NB4 (cell line): ENCODE measurements at regions not wholly inside any gene's neighbourhood (a gene's known extent, or its start where the extent isn't known, plus 50 kb on each side); places are given as distances from the start of the nearest gene placed in this dataset.

ENCODE experiments used
- CTCF ChIP-seq: IDR thresholded peaks from one replicate; pipeline ENCODE4 v1.5.1; 2012; ENCODE audit warnings: low read depth, low read length
- POLR2A ChIP-seq: IDR thresholded peaks from 2 replicates; pipeline ENCODE4 v1.6.1; 2011; ENCODE audit warnings: mild to moderate bottlenecking; ENCODE audit not compliant: insufficient read length; ENCODE audit errors: extremely low read depth
- TF ChIP-seq, protein P1 (sequence below): IDR thresholded peaks from 2 replicates; pipeline ENCODE4 v1.6.1; 2011; ENCODE audit warnings: low read depth, low read length

DNA sequence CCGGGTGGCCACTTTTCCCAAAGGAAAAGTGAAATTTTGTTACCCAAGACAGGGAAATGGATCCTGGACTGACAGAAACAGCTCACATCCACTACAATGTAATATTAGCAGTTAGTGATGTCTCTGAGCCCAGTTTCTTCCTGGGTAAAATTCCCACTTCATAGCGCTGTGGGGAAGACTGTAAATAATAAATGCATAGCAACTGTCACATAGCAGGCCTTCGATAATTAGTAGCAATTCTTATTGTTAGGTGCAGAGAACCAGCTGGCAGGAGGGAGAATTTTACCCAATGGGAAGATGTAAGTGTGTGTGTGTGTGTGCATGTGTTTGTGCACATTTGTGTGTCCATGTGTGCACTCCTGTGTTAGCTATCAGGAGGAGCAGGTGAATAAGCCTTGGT is 221.5 kb downstream of the SLC4A3 start:
- no peak for TF ChIP-seq CTCF
- TF ChIP-seq POLR2A, result no peak
- TF ChIP-seq, protein P1, sequence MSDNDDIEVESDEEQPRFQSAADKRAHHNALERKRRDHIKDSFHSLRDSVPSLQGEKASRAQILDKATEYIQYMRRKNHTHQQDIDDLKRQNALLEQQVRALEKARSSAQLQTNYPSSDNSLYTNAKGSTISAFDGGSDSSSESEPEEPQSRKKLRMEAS, result no peak
